H9 (cell line): ENCODE measurements at regions not wholly inside any gene's neighbourhood (a gene's known extent, or its start where the extent isn't known, plus 50 kb on each side); places are given as distances from the start of the nearest gene placed in this dataset.

ENCODE experiments used
- DNase-seq: peaks from one replicate; pipeline ENCODE4 v3.0.0-alpha.2; 2017
- H2AFZ ChIP-seq: one replicate; pipeline ENCODE4 v1.6.1; 2013; ENCODE audit warnings: mild to moderate bottlenecking, low read length, control low read depth, moderate library complexity
- H2AK5ac ChIP-seq: 2 replicates; pipeline ENCODE4 v1.6.1; 2013; ENCODE audit warnings: low read length, control low read depth, mixed read lengths; ENCODE audit not compliant: insufficient read length
- H2BK120ac ChIP-seq: one replicate; pipeline ENCODE4 v1.6.1; 2013; ENCODE audit warnings: low read depth, mild to moderate bottlenecking, low read length, control low read depth, inconsistent platforms; ENCODE audit not compliant: poor library complexity, severe bottlenecking
- H2BK12ac ChIP-seq: 2 replicates; pipeline ENCODE4 v1.6.1; 2013; ENCODE audit warnings: low read length, control low read depth, mixed read lengths, low read depth; ENCODE audit not compliant: insufficient read length
- H2BK15ac ChIP-seq: 2 replicates; pipeline ENCODE4 v1.6.1; 2013; ENCODE audit warnings: low read depth, low read length, control low read depth
- H2BK20ac ChIP-seq: one replicate; pipeline ENCODE4 v1.6.1; 2013; ENCODE audit warnings: low read depth, mild to moderate bottlenecking, low read length, control low read depth, inconsistent platforms; ENCODE audit not compliant: poor library complexity, severe bottlenecking
- H2BK5ac ChIP-seq: 2 replicates; pipeline ENCODE4 v1.6.1; 2013; ENCODE audit warnings: low read length, control low read depth, mixed read lengths; ENCODE audit not compliant: insufficient read length
- H3K14ac ChIP-seq: 2 replicates; pipeline ENCODE4 v1.6.1; 2013; ENCODE audit warnings: low read length, control low read depth; ENCODE audit not compliant: insufficient read depth
- H3K18ac ChIP-seq: 2 replicates; pipeline ENCODE4 v1.6.1; 2013; ENCODE audit warnings: low read depth, mild to moderate bottlenecking, mixed read lengths, low read length, control low read depth; ENCODE audit not compliant: insufficient read length
- H3K23ac ChIP-seq: 2 replicates; pipeline ENCODE4 v1.6.1; 2013; ENCODE audit warnings: low read length, control low read depth, mixed read lengths, low read depth; ENCODE audit not compliant: insufficient read length
- H3K23me2 ChIP-seq: 2 replicates; pipeline ENCODE4 v1.6.1; 2013; ENCODE audit warnings: low read depth, mild to moderate bottlenecking, mixed read lengths, low read length, control low read depth; ENCODE audit not compliant: insufficient read length, poor library complexity, severe bottlenecking
- H3K27ac ChIP-seq: 2 replicates; pipeline ENCODE4 v1.5.1; 2013; ENCODE audit warnings: low read length, control low read depth, mixed read lengths, low read depth; ENCODE audit not compliant: insufficient read length
- H3K27me3 ChIP-seq: 2 replicates; pipeline ENCODE4 v1.6.1; 2013; ENCODE audit warnings: low read length, control low read depth, inconsistent platforms; ENCODE audit not compliant: insufficient read depth
- H3K4ac ChIP-seq: 2 replicates; pipeline ENCODE4 v1.6.1; 2013; ENCODE audit warnings: low read depth, mild to moderate bottlenecking, control low read depth, inconsistent platforms, low read length, moderate library complexity
- H3K4me1 ChIP-seq: 2 replicates; pipeline ENCODE4 v1.6.1; 2013; ENCODE audit warnings: low read length, control low read depth, inconsistent platforms; ENCODE audit not compliant: insufficient read depth
- H3K4me2 ChIP-seq: 2 replicates; pipeline ENCODE4 v1.6.1; 2013; ENCODE audit warnings: low read length, control low read depth, mixed read lengths; ENCODE audit not compliant: insufficient read length, insufficient read depth
- H3K56ac ChIP-seq: 2 replicates; pipeline ENCODE4 v1.6.1; 2013; ENCODE audit warnings: low read depth, mild to moderate bottlenecking, mixed read lengths, low read length, control low read depth; ENCODE audit not compliant: insufficient read length
- H3K79me1 ChIP-seq: 2 replicates; pipeline ENCODE4 v1.6.1; 2013; ENCODE audit warnings: low read depth, mild to moderate bottlenecking, moderate library complexity, low read length, control low read depth, inconsistent platforms; ENCODE audit not compliant: insufficient read depth, poor library complexity, severe bottlenecking
- H3K79me2 ChIP-seq: 2 replicates; pipeline ENCODE4 v1.6.1; 2013; ENCODE audit warnings: low read length, control low read depth, inconsistent platforms; ENCODE audit not compliant: insufficient read depth
- H3K9ac ChIP-seq: 2 replicates; pipeline ENCODE4 v1.6.1; 2013; ENCODE audit warnings: low read length, control low read depth, mixed read lengths; ENCODE audit not compliant: insufficient read length; ENCODE audit errors: extremely low read depth
- H3K9me3 ChIP-seq: one replicate; pipeline ENCODE4 v1.6.1; 2013; ENCODE audit warnings: low read depth, low read length, inconsistent platforms; ENCODE audit not compliant: control insufficient read depth
- H3T11ph ChIP-seq: one replicate; pipeline ENCODE4 v1.6.1; 2013; ENCODE audit warnings: mild to moderate bottlenecking, low read length, control low read depth, inconsistent platforms
- H4K20me1 ChIP-seq: one replicate; pipeline ENCODE4 v1.6.1; 2013; ENCODE audit not compliant: control insufficient read depth, insufficient read length, insufficient read depth
- H4K5ac ChIP-seq: 2 replicates; pipeline ENCODE4 v1.6.1; 2013; ENCODE audit warnings: low read depth, mild to moderate bottlenecking, mixed read lengths, low read length, control low read depth; ENCODE audit not compliant: insufficient read length
- H4K8ac ChIP-seq: replicated peaks from 2 replicates; pipeline ENCODE4 v1.6.1; 2013; ENCODE audit warnings: low read length, control low read depth, mixed read lengths, low read depth; ENCODE audit not compliant: insufficient read length
- H4K91ac ChIP-seq: 2 replicates; pipeline ENCODE4 v1.6.1; 2013; ENCODE audit warnings: low read depth, mild to moderate bottlenecking, moderate library complexity, mixed read lengths, low read length, control low read depth; ENCODE audit not compliant: insufficient read length
- H3K27ac Mint-ChIP-seq, 3 experiments: 2 replicates in 2 of 3; 3 replicates in 1 of 3; pipeline ENCODE4 v1.8.0; 2020 to 2021; ENCODE audit warnings: mixed read lengths in 3 of 3, mild to moderate bottlenecking in 1 of 3, moderate library complexity in 1 of 3
- H3K27me3 Mint-ChIP-seq: 2 replicates; pipeline ENCODE4 v1.8.0; 2021; ENCODE audit warnings: low read depth, mild to moderate bottlenecking, moderate library complexity, mixed read lengths
- H3K36me3 Mint-ChIP-seq, 3 experiments: 2 replicates in 2 of 3; 3 replicates in 1 of 3; pipeline ENCODE4 v1.8.0; 2020 to 2021; ENCODE audit warnings: low read depth in 3 of 3, mixed read lengths in 3 of 3; ENCODE audit not compliant: insufficient read depth in 1 of 3
- H3K4me1 Mint-ChIP-seq, 2 experiments: 2 replicates each; pipeline ENCODE4 v1.8.0; 2020; ENCODE audit warnings: mixed read lengths in 2 of 2
- H3K4me3 Mint-ChIP-seq, 2 experiments: 2 replicates in 1 of 2; 3 replicates in 1 of 2; pipeline ENCODE4 v1.8.0; 2020 to 2021; ENCODE audit warnings: mild to moderate bottlenecking in 2 of 2, mixed read lengths in 2 of 2, moderate library complexity in 1 of 2
- H3K9me3 Mint-ChIP-seq, 2 experiments: 2 replicates in 1 of 2; 3 replicates in 1 of 2; pipeline ENCODE4 v1.8.0; 2020; ENCODE audit warnings: mild to moderate bottlenecking in 2 of 2, mixed read lengths in 2 of 2, moderate library complexity in 1 of 2
- WGBS: extraction: QIAGEN DNeasy Blood & Tissue Kit; methylation state at CpG from one replicate; pipeline ENCODE4 v1.1.7; 2013; ENCODE audit warnings: missing lambda C conversion rate, low lambda C conversion rate, mixed read lengths; ENCODE audit not compliant: insufficient read length; ENCODE audit errors: extremely low coverage; 5-methylcytosine and 5-hydroxymethylcytosine counted together
- TF ChIP-seq, protein P1 (sequence below): fragments of 200-600 bp; sonication (generic); conservative IDR thresholded peaks from 3 replicates; pipeline ENCODE4 v1.8.0; 2021; ENCODE audit warnings: antibody characterized with exemption, mild to moderate bottlenecking

DNA sequence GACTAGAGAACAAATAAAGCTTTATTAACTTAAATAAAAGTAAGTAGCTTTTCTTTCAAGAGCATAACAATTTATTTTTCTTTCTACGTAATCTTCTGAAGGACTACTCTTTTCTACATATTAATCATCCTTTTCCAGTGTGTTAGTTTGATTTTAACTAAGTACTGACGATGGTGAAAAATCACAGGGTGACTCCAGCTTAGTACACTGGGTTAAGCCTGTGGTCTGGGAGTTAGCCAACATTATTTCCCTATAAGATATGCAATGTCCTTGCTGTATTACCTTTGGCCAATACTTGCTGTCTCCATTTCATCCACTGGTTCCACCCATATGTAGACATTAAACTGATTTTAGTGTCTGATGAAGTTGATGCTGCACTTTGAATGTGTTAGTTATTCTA lies 508.6 kb upstream of the SUCLG2 start:
- TF ChIP-seq, protein P1, sequence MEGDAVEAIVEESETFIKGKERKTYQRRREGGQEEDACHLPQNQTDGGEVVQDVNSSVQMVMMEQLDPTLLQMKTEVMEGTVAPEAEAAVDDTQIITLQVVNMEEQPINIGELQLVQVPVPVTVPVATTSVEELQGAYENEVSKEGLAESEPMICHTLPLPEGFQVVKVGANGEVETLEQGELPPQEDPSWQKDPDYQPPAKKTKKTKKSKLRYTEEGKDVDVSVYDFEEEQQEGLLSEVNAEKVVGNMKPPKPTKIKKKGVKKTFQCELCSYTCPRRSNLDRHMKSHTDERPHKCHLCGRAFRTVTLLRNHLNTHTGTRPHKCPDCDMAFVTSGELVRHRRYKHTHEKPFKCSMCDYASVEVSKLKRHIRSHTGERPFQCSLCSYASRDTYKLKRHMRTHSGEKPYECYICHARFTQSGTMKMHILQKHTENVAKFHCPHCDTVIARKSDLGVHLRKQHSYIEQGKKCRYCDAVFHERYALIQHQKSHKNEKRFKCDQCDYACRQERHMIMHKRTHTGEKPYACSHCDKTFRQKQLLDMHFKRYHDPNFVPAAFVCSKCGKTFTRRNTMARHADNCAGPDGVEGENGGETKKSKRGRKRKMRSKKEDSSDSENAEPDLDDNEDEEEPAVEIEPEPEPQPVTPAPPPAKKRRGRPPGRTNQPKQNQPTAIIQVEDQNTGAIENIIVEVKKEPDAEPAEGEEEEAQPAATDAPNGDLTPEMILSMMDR: no peak
- Histone ChIP-seq H4K8ac (no peak overlapping the region), H2BK15ac (no peak overlapping the region), H4K20me1 (no peaks in the 10 kb centered on the region), H3K23ac (no peak overlapping the region), H3K56ac (no peak overlapping the region), H3K18ac (no peak overlapping the region), H3T11ph (no peak overlapping the region), H2BK5ac (no peak overlapping the region), H2BK12ac (no peak overlapping the region), H3K27ac (no peak overlapping the region), H3K4me1 (peaks cover 2% of the 10 kb centered on the region; the same call in 1 of the 2 replicates), H2AK5ac (no peak overlapping the region), H3K9ac (no peak overlapping the region), H3K4me2 (no peak overlapping the region), H3K79me1 (no peaks in the 10 kb centered on the region), H2AFZ (no peak overlapping the region), H3K23me2 (no peaks in the 10 kb centered on the region), H3K79me2 (no peaks in the 10 kb centered on the region), H2BK20ac (no peak overlapping the region), H4K5ac (no peak overlapping the region), H3K4ac (no peak overlapping the region), H3K9me3 (no peaks in the 10 kb centered on the region), H4K91ac (no peak overlapping the region), H3K27me3 (no peaks in the 10 kb centered on the region), H3K14ac (no peak overlapping the region), H2BK120ac (no peak overlapping the region)
- DNase-seq: no peak
- Mint-ChIP-seq H3K9me3 (no peaks in the 10 kb centered on the region), H3K27me3 (no peaks in the 10 kb centered on the region), H3K36me3 (no peaks in the 10 kb centered on the region), H3K27ac (no peak overlapping the region), H3K4me3 (no peak overlapping the region), H3K4me1 (peaks cover 9 to 16% of the 10 kb centered on the region in 2 experiments)
- no CpG with 5 or more reads among the region's 2 CpGs for WGBS
